ENCODE measurements at regions not wholly inside any gene's neighbourhood (a gene's known extent, or its start where the extent isn't known, plus 50 kb on each side); places are given as distances from the start of the nearest gene placed in this dataset.

GRCh38 chr3:23671851-23672589, 133.7 kb upstream of the UBE2E1 start:
- peak overlapping the region in 1 of 3 donors; percentile 34 for H3K4me3 ChIP-seq (ENCODE audit: low read depth in 1 of 3, low read length in 3 of 3)
- peaks cover 0 to 4% (median under 1%) of the 10 kb centered on the region in 4 donors for H3K27me3 ChIP-seq (ENCODE audit: control insufficient read depth in 4 of 4, insufficient read depth in 4 of 4, low read length in 3 of 4)
- no peak overlapping the region for H3K9ac ChIP-seq (ENCODE audit: low read depth in 1 of 2, low read length in 2 of 2)
- peaks cover 0 to 4% (median 2%) of the 10 kb centered on the region in 4 donors for H3K4me1 ChIP-seq (ENCODE audit: control insufficient read depth in 4 of 4, insufficient read depth in 4 of 4, low read length in 3 of 4)
- WGBS, result 22% methylated on average over 38 of the region's 38 CpGs
- no peaks in the 10 kb centered on the region for H3K9me3 ChIP-seq (ENCODE audit: control insufficient read depth in 4 of 4, low read length in 3 of 4)
- no peak for DNase-seq (ENCODE audit: low spot score)
- TF ChIP-seq RAD21 (IDR thresholded peaks at IDR 0.05), result peak in 1 of 2 donors; percentile 11
- no peak for TF ChIP-seq HNF4A (conservative IDR thresholded peaks at IDR 0.05)
- H3K36me3 ChIP-seq (ENCODE audit: control insufficient read depth in 4 of 4, insufficient read depth in 3 of 4, low read depth in 1 of 4, low read length in 3 of 4), result no peaks in the 10 kb centered on the region
- no peak overlapping the region for H3K27ac ChIP-seq (ENCODE audit: low read depth in 1 of 2, low read length in 2 of 2)

- no peak for DNase-seq (ENCODE audit: low spot score)
- Histone ChIP-seq H3K36me3 (ENCODE audit: control insufficient read depth in 4 of 4, insufficient read depth in 3 of 4, low read depth in 1 of 4, low read length in 3 of 4) (no peaks in the 10 kb centered on the region), H3K27ac (ENCODE audit: low read depth in 1 of 2, low read length in 2 of 2) (no peak overlapping the region), H3K4me1 (ENCODE audit: control insufficient read depth in 4 of 4, insufficient read depth in 4 of 4, low read length in 3 of 4) (peaks cover 0 to 4% (median 2%) of the 10 kb centered on the region in 4 donors), H3K9ac (ENCODE audit: low read depth in 1 of 2, low read length in 2 of 2) (no peak overlapping the region), H3K27me3 (ENCODE audit: control insufficient read depth in 4 of 4, insufficient read depth in 4 of 4, low read length in 3 of 4) (peaks cover 0 to 4% (median under 1%) of the 10 kb centered on the region in 4 donors), H3K9me3 (ENCODE audit: control insufficient read depth in 4 of 4, low read length in 3 of 4) (no peaks in the 10 kb centered on the region), H3K4me3 (ENCODE audit: low read depth in 1 of 3, low read length in 3 of 3) (no peak overlapping the region)
- no peak for TF ChIP-seq REST (IDR thresholded peaks at IDR 0.05)
- no peak for TF ChIP-seq HNF4A (conservative IDR thresholded peaks at IDR 0.05)
- no peak for TF ChIP-seq RXRA (IDR thresholded peaks at IDR 0.05)
- TF ChIP-seq JUND (IDR thresholded peaks at IDR 0.05), result no peak
- no peak for TF ChIP-seq SP1 (IDR thresholded peaks at IDR 0.05)
- TF ChIP-seq GABPA (IDR thresholded peaks at IDR 0.05 in 1 of 2, conservative IDR thresholded peaks at IDR 0.05 in 1 of 2), result no peak
- WGBS, result 89% methylated on average over 4 of the region's 4 CpGs
These were observed 133.1 kb upstream of the UBE2E1 start for GRCh38 chr3:23672628-23673027.

- Histone ChIP-seq H3K27me3 (ENCODE audit: control insufficient read depth in 4 of 4, insufficient read depth in 4 of 4, low read length in 3 of 4) (no peaks in the 10 kb centered on the region), H3K9me3 (ENCODE audit: control insufficient read depth in 4 of 4, low read length in 3 of 4) (no peaks in the 10 kb centered on the region), H3K4me3 (ENCODE audit: low read depth in 1 of 3, low read length in 3 of 3) (no peak overlapping the region), H3K9ac (ENCODE audit: low read depth in 1 of 2, low read length in 2 of 2) (no peak overlapping the region), H3K36me3 (ENCODE audit: control insufficient read depth in 4 of 4, insufficient read depth in 3 of 4, low read depth in 1 of 4, low read length in 3 of 4) (no peaks in the 10 kb centered on the region), H3K4me1 (ENCODE audit: control insufficient read depth in 4 of 4, insufficient read depth in 4 of 4, low read length in 3 of 4) (peaks cover 0 to 4% (median 2%) of the 10 kb centered on the region in 4 donors), H3K27ac (ENCODE audit: low read depth in 1 of 2, low read length in 2 of 2) (no peak overlapping the region)
- TF ChIP-seq FOXA2 (IDR thresholded peaks at IDR 0.05) (no peak), GABPA (IDR thresholded peaks at IDR 0.05 in 1 of 2, conservative IDR thresholded peaks at IDR 0.05 in 1 of 2) (no peak), JUND (IDR thresholded peaks at IDR 0.05) (no peak), YY1 (IDR thresholded peaks at IDR 0.05) (no peak), HNF4G (IDR thresholded peaks at IDR 0.05) (no peak), RXRA (IDR thresholded peaks at IDR 0.05) (no peak)
- WGBS, result 68% methylated on average over 3 of the region's 3 CpGs
- DNase-seq (ENCODE audit: low spot score), result no peak
These were observed 130.7 kb upstream of the UBE2E1 start for GRCh38 chr3:23675010-23675409.

Data from liver (tissue), 7 donors.